CD1c-positive myeloid dendritic cell (primary cell): ENCODE measurements at regions not wholly inside any gene's neighbourhood (a gene's known extent, or its start where the extent isn't known, plus 50 kb on each side); places are given as distances from the start of the nearest gene placed in this dataset.
"Not testable (repeated sequence)": the region's sequence is repeated elsewhere in the genome, so short reads cannot be mapped to it uniquely, and the experiment has no call there.

Experiments
- DNase-seq: peaks from one replicate; pipeline ENCODE4 v3.0.0-alpha.2; 2016; ENCODE audit errors: extremely low spot score

DNA sequence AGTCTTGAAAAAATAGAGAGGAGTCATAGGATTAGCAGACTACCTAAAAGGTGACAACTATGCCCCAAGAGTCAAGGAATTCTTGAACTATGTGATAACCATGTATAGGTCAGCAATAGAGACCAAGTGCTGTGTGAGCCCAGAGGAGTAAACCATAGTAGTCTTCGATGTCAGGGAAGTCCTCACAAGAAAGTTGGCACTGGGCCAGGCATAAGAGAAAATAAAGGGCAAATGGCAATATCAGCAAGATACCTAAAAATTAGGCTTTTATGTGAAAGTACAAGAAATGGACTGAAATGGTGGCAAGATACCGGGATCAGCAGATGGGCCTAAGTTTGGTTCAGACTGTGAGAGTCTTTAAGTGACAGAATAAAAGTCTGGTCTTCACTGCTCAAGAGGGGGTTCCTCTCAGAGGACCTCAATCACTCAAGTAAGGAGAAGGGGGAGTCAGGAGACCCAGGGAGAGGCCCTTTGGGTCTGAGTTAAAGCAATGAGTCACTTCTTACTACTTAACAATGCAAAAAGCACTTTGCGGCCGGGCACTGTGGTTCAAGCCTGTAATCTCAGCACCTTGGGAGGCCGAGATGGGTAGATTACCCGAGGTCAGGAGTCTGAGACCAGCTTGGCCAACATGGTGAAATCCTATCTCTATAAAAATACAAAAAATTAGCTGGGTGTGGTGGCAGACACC is 95.0 kb downstream of the TEX35 start:
- peak; percentile 4 for DNase-seq

DNA sequence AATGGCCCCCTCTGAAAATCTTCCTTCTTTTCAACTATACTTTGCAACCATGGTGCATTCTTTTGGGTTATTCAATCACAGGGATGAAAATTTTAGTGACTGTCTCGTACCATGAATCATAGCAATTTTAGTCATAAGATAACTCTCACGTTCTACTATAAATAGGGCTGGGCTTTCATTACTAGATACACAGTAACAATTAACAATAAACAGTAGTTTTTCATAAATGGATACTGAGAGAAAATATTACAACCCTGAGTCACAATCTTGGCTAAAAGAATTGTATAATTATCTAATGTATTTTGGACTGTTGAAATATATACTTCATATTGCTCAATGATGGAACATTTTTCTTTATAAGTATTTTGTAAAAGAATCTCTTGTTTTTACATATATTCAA is 96.1 kb downstream of the TEX35 start:
- DNase-seq = peak; percentile 1

DNA sequence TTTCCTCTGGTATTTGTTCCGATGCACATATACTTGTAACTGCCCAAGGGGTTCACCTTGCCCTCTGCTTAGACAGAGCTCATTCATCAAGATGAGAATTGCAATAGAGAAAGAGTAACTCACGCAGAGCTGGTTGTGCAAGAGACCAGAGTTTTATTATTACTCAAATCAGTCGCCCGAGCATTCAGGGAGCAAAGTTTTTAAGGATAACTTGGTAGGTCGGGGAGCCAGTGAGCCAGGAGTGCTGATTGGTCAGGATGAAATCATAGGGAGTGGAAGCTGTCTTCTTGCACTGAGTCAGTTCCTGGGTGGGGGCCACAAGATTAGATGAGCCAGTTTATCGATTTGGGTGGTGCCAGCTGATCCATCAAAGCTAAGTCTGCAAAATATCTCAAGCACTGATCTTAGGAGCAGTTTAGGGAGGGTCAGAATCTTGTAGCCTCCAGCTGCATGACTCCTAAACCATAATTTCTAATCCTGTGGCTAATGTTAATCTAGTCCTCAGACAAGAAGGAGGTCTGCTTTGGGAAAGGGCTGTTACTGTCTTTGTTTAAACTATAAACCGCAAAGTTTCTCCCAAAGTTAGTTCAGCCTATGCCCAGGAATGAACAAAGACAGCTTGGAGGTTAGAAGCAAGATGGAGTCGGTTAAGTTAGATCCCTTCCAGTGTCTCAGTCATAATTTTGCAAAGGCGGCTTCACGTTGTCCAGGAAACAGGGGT is 97.9 kb downstream of the TEX35 start:
- not testable (repeated sequence) for DNase-seq

DNA sequence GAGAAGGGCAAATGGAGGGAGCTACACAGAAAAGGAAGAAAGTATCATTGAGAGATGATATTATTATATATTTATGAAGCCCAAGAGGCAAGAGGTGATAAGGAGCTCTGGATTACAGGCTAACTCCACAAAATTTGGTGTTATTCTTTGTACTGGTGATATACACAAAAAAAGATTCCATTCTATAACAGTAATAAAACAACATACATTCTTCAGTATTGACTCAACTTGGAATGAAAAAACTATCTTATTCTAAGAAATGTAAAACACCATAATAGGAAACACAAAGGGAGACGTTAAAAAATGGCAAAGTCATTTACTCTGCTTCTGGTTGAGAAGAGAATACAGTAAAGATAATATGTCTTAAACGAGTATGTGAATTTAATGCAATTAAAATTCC is 99.4 kb downstream of the TEX35 start:
- no peak for DNase-seq

DNA sequence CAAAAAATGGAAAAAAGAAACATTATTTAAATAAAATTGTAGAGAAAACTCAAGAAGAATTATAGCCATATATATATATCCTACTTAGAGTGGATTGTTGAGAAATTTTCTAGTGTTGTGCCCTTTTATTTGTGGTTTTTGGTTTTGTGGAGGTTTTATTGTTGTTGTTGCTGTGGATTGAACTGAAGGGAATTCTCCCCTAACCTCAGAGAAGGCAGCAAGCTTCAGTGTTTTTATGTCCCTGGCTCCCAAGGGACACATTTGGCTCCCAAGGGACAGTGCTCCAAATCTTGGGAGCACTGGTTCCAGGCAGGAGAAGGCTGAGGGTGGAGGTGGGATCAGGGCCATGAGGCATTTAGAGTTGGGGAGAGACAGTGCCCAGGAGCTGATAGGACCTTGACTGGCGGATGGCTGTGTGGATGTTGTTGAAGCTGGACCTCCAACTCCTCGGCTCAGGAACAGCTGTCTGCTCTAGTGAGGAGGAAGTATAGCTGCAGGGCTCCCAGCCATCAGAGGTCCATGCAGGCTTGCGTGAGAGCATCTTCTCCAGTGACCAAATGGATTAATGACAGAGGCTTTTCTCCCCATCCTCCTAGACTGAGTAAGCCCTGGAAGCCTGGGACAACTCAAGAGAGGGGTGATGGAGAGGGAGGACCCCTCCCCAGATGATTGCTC is 100.5 kb downstream of the TEX35 start:
- no peak for DNase-seq

DNA sequence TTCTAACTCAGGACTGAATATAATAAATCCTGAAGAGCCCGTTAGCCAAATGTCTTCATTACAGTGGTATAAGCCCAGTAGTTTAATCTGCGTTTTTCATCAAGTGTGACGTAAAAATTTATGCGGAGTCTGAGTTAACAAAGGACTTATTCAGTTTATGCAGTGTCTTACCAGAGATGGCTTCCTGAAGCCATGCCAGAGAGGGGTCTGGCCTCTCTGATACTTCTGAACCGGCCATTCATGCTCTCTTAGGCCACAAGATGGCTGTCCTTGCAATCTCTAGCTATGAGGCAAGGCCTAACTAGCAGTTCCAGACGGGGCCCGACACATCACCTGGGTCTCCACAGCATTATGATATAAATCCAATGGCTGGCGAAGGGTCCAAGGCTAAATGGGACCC is 101.4 kb downstream of the TEX35 start:
- DNase-seq = no peak

DNA sequence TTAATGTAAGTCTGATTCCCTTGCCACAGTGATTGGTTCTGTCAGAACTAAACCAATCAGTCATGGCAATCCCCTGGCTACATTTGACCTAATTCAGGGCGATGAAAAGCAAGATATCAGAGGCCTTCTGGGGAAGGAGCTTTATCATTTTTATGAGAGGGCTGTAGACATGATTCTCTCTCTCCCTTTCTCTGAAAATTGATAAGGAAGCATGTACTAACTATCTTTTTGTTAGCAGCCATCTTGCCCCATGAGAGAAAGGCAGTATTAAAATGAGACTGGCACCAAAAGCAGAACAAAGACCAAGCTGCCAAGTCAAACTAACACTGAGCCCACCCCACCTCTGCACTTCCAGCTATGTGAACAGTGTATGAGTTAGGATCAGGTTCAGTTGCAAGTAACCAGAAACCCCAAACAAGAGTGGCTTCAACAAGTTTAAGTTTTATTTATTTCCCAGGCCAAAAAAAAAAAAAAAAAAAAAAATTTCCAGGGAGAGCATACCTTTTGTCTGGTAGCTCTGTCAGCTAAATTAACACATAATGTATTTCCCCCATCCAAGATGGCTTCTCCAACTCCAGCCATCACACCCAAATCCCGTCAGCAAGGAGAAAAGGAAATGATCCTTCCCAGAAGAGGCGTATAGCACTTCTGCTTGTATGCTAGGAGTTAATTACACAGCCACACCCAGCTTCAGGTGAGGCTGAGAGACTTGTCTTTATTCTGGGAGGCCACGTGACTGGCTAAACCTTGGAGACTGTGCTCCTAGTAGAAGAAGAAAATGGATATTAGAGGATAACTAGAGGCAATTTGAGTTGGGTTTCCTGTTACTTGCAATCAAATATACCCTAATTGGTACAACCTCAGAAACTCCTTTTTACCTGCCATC is 105.8 kb upstream of the RALGPS2 start:
- DNase-seq = no peak

DNA sequence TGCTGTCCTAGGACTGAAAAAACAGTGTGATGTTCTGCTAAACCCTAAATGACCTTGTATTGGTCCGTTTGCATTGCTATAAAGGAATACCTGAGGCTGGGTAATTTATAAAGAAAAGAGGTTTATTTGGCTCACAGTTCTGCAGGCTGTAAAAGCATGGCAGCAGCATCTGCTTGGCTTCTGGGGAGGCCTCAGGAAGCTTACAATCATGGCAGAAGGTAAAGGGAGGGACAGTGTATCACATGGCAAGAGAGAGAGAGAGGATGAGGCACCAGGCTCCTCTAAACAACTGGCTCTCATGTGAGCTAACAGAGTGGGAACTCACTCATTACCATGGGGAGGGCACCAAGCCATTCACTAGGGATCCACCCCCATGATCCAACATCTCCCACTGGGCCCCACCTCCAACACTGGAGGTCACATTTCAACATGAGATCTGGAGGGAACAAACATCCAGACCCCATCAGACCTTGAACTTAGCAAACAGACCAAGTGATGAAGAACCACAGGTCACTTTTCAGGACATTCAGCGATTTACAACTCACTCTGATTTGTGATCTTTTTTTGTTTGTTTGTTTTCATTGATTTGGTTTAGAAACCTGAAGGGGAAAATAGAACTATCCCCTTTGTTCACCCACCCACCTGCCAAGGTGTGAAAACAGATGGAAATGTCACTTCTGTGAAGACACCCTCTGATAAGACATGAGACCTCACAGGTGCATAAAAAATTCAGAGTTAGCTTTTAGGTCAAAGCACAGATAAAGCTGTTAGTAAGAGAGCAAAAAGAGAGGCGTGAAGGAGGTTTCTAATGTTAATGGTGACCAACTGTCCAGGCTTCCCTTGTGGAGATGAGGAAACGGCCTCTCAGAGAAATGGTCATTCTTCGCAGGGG is 104.2 kb upstream of the RALGPS2 start:
- DNase-seq = no peak

DNA sequence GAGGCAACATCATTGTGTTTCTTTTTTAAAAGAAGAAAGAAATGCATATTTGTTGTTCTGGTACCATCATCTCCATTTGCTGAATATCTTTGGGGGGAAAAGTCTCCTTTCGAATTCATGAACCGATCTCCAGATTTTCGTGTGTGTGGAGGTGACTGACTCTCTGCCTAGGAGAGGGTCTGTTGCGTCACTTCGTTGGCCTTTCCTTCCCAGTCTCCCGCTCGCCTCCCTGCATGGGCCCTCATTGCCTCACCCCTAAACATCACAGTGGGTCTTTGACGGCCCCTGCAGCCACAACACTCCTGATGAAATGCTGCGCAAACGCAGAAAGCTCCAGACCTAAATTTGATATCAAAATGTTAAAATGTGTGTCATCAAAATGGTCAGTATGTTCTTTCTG is 103.2 kb upstream of the RALGPS2 start:
- no peak for DNase-seq

DNA sequence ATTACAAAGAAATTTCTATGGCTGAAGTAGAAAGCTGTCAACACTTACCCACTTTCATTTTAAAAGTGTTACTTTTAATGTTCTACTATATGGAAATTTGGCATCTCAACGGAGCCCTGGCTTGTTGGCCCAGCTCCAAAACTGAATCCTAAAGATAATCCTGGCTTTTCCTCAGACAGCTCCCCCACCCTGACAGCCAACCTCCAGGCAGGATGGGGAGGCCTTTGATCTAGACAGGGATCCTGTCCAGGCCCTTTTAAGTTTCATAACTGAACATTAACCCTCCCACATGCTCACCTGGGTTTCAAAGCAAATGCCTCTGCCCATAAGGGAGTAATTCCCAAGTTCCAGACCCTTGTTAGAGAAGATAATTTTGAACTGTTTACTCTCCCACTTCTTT is 99.3 kb upstream of the RALGPS2 start:
- DNase-seq = no peak

DNA sequence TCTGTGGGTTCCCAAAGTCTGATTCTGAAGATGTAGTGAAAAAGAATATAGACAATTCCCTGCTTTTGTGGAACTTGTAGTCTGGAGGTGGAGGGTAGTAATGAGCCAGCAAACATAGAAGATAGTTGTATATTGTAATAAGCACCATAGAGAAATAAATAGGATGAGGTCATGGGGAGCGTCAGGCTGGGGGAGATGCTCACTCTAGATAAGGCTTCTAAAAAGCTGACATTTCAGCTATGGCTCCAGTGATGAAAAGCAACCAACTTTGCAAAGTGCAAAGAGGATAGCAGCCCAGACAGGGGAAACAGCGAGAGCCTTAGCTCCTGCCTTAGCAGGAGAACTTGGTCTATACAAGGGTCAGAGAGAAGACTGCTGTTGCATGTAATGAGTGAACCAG is 98.0 kb upstream of the RALGPS2 start:
- DNase-seq = no peak

DNA sequence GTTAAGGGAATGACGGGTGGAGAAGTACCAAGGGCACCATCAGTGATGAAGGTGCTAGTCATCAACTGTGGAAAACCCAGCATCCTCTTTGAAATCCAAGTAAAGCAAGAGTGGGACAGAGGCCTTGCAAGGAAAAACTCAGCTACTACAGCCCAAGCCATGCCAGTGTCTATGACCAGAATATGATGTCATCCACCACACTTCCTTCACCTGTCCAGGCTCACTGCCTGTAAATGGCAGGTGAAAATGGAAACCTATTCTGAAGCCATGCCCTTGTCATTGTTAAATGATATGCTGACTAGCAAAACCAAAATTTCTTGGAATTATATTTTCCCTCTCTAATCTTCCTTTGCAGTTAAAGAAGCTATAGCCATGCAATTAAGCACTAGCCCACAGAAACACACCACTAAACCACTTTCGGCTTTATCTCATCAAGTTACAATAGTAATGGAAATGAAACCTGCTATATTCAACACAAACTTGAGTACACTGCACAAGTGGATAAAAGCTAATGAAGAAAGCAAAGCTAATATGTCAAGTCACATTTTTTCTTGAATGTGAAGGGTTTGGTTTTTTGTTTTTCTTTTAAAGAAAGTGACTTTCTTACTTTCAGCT is 96.3 kb upstream of the RALGPS2 start:
- no peak for DNase-seq

DNA sequence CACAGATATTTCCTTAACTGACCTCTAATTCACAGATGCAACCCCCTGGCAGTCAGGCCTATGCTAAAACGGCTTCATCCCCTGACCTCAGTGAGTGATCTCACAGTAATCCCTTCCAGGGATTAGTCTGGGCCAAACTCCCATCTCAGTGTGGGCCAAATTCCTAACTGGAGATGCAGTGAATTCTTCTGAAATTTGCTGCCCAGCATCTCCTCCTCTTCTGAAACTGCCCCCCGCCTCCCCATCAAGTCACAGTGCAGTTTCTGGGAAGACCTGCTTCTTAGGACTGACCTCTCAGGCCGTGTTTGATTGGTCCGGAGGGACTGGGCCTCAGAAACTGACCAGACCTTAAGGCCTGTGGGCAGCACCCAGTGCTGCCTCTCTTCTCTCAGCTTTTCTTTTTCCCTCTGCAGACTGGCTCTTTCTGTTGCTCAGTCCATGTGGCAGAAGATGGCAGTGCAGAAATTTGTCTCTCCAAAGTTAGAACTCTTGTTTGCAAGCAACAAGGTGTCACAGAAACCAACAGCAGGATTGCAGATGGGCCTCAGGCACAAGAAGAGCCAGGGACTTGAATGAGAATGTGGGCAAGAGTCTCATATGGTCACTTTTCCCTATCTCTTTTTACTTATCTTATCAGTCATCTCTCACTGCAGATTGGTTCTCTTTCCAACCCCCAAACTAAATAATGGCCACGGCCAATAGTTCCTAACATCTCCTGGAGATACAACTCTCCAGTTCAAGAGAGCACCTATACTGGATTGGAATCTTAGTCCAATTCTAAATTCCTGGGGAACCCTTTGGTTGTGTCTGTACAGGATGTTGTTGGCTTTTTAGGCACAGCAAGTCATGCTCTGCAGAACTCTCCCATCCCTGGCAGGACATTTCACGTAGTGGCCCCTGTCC is 95.5 kb upstream of the RALGPS2 start:
- DNase-seq = no peak

DNA sequence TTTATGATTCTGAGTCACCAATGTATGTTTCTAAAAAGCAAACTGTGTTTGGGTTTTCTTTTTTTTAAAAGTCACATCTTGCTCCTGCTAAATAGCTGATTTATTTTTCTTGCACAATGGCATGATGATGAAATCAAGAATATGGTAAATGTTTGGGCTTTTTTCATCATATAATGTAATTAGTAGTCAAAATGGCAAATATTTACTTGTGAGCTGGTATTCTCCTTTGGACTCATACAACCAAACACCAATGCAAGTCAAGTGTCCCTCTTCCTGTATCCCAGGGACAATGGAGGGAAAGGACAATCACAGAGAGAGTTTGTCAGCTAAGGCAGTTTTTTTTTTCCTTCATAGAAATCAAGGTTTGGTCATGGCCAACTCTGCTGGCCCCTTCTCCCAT is 94.6 kb upstream of the RALGPS2 start:
- DNase-seq = no peak

DNA sequence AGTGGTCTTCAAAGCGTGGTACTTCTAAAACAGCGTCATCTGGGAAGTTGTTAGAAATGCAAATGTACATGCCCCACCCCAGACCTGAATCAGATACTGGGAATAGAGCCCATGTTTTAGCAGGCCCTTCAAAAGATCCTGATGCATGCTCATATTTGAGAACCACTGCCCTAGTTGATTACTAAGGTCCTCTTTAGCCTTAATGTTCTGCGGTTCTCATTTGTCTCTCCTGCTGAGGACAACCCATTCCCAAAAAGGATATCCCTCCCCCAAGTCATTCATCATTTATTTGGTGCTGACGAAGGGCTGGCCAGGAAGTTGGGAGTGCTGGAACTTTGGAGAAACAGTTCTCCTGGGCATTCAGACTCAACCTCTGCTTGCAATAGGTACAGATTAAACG is 92.4 kb upstream of the RALGPS2 start:
- DNase-seq = no peak

DNA sequence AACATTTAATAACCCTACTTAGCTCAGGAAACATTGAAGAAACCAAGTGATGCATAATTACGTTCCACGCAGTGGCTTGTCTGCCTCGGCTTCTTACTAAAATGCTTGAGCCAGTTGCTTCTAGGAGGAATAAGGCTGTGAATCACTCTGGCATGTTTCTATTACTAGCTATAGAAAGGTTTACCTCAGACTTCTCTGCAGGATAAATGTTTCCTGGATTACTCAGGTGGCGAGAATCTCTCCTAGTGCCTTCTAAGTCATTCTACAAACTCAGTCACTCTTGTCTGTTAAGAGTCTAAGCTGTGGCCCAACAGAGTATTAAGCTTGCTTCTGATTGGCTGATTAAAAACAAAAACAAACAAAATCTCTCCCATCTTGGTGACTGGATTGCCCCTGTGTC is 92.0 kb upstream of the RALGPS2 start:
- no peak for DNase-seq

DNA sequence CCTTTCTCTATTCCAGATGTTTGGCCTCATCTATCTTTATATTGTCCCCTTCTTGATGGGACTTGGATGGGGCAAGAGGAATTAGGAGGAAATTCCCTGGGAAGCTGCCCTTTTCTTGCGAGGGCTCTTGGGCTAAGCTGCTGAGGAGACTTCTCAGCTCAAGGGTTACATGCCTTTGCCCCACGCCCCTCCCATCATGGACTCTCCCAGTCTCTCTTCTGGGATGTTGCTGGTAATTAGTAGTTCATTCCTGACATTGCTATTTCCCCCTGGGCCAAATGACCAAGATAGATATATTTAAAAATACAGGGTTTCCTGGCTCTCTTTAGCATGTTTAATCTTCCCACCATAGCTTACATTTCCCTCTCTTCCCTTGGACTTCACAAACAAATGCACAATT is 90.6 kb upstream of the RALGPS2 start:
- DNase-seq = no peak

DNA sequence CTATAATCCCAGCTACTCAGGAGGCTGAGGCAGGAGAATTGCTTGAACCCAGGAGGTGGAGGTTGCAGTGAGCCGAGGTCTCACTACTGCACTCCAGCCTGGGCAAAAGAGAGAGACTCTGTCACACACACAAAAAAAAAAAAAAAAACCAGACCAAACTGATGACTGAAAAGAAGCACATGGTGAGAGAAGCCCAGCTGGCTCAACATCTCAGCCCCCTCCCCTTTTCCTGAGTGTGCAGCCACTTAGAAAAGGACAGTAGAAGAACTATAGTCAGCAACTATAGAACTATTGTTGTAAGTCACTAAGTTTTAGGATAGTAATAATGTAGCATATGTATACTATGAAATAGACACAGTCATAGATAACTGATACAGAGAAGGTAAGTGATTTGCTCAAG is 87.2 kb upstream of the RALGPS2 start:
- DNase-seq = no peak

DNA sequence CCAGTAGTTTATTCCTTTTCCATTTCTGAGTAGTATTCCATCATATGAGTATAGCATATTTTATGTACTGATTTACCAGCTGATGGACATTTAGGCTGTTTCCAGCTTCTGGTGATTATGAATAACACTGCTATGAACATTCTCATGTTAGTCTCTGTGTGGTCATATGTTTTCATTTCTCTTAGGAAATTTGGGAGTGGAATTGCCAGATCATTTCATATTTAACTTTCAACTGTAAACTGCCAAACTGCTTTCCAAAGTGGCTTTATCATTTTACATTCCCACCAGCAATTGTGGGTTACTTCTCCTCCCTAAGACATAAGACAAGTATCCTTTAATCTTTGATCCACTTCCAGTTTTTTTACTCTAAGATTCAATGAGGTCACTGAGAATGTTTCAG is 85.7 kb upstream of the RALGPS2 start:
- no peak for DNase-seq

DNA sequence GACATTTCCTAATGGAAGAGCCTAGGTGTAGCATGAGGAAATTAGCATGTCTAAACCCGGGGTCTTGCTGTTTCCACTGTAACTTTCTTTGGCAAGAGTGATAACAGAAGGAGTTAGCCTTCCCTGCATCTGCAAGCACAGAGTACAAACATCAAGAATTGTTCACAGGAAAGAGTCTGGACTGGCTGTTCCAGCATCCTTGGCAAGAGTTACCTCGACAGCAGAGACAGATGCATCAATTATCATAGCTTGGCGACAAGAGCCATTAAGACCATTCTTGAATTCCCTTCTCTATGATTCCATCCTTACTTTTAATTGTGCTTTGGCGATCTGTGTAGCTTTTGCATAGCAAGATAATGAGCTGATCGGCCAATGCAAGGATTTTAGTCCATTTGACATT is 82.8 kb upstream of the RALGPS2 start:
- DNase-seq = no peak
